CD4-positive, alpha-beta T cell treated with Interleukin-2 at 100 ng/mL for 4 hours (primary cell): ENCODE measurements at regions not wholly inside any gene's neighbourhood (a gene's known extent, or its start where the extent isn't known, plus 50 kb on each side); places are given as distances from the start of the nearest gene placed in this dataset.
"Not testable (repeated sequence)": the region's sequence is repeated elsewhere in the genome, so short reads cannot be mapped to it uniquely, and the experiment has no call there.

ENCODE experiments used
- DNase-seq: peaks from one replicate; pipeline ENCODE4 v3.0.0-alpha.2; 2020; ENCODE audit warnings: low spot score

DNA sequence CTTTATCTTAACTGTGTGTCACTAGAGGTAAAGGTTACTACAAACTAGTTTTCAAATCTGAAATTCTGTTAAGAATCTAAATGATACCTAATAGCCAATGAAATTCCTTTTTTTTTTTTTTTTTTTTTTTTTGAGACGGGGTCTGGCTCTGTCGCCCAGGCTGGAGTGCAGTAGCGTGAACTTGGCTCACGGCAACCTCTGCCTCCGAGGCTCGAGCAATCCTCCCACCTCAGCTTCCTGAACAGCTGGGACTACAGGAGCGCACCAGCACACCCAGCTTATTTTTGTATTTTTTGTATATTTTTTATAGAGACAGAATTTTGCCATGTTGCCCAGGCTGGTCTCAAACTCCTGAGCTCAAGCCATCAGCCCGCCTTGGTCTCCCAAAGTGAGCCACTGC lies 160.3 kb upstream of the NEBL start:
- no peak for DNase-seq

GRCh38 chr10:21056461-21056860 lies 159.3 kb upstream of the NEBL start:
- no peak for DNase-seq

GRCh38 chr10:21055339-21056135 lies 158.4 kb upstream of the NEBL start:
- DNase-seq, result no peak

- DNase-seq, result no peak
Observed at GRCh38 chr10:21053953-21054690, 157.0 kb upstream of the NEBL start.

DNA sequence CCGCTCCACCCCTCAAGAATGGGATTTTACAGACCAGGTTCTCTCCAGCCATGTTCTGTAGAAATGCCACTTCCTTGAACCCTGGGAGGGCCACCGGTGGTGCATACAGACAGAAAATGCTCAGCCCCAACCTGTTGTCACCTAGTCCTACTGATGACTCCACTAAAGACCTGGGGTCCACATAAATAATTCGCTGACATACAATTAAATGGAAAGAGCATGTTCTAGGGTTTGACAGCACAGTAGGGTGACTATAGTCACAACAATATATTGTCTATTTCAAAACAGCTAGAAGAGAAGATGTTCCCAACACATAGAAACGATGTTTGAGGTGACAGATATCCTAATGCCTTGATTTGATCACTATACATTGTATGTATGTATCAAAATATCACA lies 155.6 kb upstream of the NEBL start:
- no peak for DNase-seq

DNA sequence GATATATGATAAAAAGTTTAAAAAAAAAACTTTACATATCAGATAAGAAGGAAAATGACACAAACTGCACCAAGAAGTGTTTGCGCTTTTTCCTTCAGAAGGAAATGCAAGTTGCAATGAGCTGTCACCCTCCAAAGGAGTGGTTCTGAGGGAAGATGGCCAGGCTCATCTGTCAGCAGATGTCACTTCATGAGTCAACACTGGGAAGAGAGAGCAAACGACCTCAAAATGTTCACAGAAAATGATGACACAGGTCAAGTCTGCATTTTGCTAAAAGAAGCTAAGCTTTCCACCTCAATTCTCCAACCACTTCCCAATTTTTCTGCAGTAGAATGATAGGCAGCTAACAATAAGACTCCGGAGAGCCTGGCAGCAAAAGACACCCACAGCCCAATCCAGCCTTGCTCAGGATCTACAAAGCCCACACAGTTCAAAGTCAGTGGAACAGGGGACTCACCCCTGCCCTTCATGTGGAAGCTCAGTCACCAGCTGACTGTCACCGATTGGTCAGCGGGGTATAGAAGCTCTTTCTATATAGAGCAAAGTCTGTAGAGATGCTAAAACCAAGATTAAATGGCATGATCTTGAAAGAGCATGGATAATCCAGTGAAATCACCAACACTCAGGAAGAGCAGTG lies 155.1 kb upstream of the NEBL start:
- DNase-seq, result no peak

- DNase-seq, result no peak
Observed at GRCh38 chr10:21049482-21049881, 152.4 kb upstream of the NEBL start.

DNA sequence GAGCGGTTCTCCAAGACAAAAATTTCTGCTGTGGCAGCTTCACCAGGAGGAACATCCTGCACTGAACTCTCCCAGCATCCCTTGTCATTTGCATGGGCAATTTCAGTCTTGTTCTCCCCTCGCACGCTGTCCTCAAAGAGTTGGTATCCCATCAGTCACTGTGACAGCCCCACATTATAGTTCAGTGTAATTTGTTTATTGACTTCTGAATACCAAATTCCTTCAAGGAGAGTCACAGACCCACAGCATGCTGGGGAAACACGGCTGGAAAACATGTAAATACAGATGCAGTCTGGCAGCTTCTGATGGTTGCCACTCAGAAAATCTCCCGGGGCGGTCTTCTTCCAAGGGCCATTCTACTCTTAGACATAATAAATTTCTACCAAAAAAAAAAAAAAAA lies 151.0 kb upstream of the NEBL start:
- DNase-seq, result no peak

GRCh38 chr10:21047511-21047910 lies 150.4 kb upstream of the NEBL start:
- DNase-seq, result no peak

- DNase-seq, result no peak
Observed at GRCh38 chr10:21047096-21047495, 150.0 kb upstream of the NEBL start.

DNA sequence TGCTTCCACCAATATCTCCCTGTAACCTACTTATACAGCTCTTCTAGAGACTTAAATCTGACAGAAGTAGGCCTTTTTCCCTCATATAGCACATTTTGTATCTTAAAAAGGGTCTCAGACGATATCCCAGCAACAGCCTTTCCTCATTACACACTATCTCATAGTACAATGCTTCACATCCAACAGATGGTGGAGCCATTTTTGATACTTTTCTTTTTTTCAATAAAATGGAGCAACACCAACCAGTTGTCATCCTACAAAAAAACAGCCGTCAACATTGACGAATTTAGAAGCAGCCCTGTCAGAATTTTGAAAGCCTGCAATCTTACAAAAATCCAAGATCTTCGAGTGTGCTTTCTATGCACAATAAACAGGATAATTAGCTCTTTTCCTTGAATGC lies 145.9 kb upstream of the NEBL start:
- DNase-seq, result no peak

- no peak for DNase-seq
Observed at GRCh38 chr10:21042536-21042935, 145.4 kb upstream of the NEBL start.

- no peak for DNase-seq
Observed at GRCh38 chr10:21041763-21042458, 144.8 kb upstream of the NEBL start.

DNA sequence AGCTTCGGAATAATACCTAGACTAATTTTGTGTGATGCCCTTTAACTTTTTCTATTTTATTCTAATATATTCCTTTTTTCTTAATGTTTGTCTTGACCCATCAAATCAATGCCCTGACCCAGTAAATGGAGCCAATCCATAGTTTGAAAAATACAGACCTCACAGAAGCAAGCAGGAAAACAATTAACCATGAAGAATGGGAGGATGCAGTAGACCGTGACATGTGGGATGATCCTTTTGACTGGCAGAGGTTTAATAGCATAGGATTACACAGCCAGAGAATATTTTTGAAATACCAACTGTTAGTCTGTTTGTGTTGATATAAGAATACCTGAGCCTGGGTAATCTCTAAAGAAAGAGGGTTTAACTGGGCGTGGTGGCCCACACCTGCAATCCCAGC lies 142.6 kb upstream of the NEBL start:
- no peak for DNase-seq

DNA sequence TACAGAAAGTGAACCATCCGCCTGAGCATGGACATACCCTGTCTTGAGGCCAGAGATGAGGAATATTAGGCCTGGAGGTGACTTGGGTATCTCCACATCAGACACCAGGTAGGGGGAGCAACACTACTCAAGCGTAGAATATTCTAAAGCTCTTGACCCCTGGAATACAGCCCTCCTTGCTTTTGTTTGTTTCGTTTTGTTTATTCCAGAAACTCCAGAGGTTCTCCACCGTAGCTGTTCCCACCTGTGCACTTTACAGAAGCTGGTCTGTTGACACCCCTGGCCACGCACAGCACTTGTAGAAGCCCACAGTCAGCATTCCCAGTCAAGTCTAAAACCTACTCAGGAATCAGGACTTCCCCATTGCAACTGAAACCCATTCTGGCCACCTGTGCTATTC lies 139.6 kb upstream of the NEBL start:
- no peak for DNase-seq

DNA sequence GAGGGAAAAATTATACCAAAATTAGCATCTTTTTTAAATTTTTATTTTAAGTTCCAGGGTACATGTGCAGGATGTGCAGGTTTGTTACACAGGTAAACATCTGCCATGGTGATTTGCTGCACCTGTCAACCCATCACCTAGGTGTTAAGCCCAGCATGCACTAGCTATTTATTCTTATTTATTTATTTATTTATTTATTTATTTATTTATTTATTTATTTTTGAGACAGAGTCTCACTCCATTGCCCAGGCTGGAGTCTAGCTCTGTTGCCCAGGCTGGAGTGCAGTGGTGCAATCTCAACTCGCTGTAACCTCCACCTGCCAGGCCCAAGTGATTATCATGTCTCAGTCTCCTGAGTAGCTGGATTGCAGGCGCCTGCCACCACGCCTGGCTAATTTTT lies 137.7 kb upstream of the NEBL start:
- not testable (repeated sequence) for DNase-seq

DNA sequence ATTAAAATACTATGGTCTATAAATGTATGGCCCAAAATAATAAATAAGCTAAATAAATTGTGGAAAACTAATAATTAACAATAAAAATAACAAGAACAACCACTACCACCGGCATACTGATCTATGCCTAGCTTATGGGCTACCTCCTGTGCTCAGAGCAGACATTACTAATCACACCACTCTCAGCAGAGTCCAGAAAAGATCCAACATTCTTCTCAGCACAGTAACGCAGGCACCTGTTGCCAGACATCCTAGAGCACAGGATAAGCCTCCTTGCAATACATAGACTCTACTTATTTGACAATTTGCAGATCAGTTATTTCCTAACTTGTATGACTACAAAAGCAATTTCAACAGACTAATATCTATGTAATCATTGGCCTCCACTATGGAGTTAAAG lies 137.1 kb upstream of the NEBL start:
- DNase-seq, result no peak

- no peak for DNase-seq
Observed at GRCh38 chr10:21032587-21033319, 135.6 kb upstream of the NEBL start.

GRCh38 chr10:21031232-21031795 lies 134.2 kb upstream of the NEBL start:
- DNase-seq, result no peak

DNA sequence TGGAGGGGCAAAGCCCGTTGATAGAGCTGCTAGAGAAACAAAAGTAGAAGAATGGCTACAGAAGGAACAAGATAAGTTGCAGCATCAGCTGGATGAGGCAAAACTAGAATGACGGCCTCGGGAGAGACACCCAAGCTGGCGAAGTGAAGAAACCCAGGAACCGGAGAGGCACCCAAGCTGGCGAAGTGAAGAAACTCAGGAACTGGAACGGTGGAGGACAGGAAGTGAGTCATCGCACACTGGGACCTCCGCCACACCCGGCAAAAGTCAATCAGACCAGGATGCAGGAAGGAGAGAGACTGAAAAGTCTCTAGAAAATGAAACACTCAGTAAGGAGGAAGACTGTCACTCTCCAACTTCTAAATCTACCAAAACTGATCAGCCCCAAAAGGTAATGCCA lies 133.0 kb upstream of the NEBL start:
- no peak for DNase-seq

GRCh38 chr10:21022821-21023220 lies 125.7 kb upstream of the NEBL start:
- DNase-seq, result no peak
